ENCODE measurements at regions not wholly inside any gene's neighbourhood (a gene's known extent, or its start where the extent isn't known, plus 50 kb on each side); places are given as distances from the start of the nearest gene placed in this dataset.

GRCh38 chr14:38839694-38840365 is 263.2 kb downstream of the SEC23A start:
- peak; percentile 12 for DNase-seq

GRCh38 chr14:38838979-38839323 is 264.1 kb downstream of the SEC23A start:
- no peak for DNase-seq

GRCh38 chr14:38838049-38838978 is 264.7 kb downstream of the SEC23A start:
- DNase-seq: no peak

- DNase-seq: no peak
Measured at GRCh38 chr14:38837343-38838048, 265.5 kb downstream of the SEC23A start.

DNA sequence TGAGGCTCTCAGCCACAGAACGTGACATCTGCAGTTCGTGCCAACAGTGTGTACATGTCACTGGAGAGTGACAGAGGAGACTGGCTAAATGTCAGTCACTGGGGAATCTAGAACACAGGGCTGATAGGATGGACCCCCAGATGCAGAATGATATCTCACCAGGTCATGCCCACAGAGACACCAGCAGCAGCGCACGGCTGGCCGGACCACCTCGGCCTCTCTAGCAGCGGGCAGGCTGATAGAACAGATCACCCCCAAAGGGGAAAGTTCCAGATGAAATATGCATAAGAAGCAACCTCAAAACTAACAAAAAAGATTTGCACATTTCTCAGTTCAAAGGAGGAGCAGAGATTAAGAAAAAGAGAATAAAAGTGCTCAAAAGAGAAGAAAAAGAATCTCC is 266.5 kb downstream of the SEC23A start:
- no peak for DNase-seq

DNA sequence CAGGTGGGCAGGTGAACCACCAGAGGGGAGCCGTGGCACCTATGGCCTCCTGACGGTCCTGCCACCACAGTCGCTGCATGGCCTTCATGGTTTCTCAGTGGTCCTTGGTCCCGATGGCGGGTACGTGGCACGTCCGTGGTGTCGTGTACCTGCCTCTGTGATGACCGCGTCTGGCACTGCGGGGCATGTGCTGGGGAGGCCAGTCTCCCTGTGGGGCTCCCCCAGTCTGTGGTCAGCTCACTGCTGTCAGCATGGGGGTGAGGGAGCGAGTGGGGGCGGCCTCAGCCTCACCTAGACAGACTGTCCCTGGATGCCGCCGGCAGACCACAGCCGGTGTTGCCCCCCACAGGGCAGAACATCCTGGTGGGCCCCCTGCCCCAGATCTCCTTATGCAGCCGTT is 267.2 kb downstream of the SEC23A start:
- DNase-seq: no peak

- DNase-seq: no peak
Measured at GRCh38 chr14:38828183-38828827, 274.7 kb downstream of the SEC23A start.

- DNase-seq: peak; percentile 75
Measured at GRCh38 chr14:38824706-38825105, 278.3 kb downstream of the SEC23A start.

DNA sequence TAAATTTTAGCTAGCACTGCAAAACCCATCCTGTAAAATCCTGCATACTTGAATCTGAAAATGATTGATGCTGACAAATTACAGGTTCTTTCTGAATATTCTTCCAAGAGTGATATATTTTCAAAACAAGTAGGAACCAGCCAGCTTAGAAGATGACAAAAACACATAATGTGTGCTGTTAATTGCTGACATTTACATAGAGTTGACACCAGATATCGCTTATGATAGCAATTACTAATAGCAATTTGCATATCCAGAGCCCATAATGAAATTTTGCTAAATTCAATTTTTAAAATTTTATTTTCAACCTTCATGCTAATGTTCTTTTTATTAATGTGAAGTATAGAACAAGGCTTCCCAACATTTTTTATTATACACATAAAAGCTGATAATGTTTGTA is 284.5 kb downstream of the SEC23A start:
- DNase-seq: no peak

DNA sequence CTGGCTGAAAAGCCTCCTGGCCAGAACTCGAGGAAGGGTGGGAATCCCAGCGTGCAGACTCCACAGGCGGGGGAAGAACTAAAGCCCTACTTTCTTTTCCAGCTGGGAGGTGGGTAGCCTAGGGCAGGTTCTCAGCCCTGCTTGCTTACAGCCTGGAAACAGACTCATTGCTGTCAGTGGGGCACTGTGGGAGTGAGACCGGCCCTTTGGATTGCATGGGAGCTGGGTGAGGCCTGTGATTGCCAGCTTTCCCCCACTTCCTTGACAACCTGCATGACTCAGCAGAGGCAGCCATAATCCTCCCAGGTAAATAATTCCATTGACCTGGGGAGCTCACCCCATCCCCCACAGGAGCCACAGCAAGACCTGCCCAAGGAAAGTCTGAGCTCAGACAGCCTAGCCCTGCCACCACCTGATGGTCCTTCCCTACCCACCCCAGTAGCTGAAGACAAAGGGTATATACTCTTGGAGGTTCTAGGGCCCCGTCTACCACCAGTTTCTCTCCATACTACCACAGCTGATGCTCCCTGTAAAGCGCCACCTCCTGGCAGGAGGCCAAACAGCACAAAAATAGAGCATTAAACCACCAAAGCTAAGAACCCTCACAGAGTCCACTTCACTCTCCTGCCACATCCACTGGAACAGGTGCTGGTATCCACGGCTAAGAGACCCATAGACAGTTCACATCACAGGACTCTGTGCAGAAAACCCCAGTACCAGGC is 294.1 kb downstream of the SEC23A start:
- DNase-seq: no peak

DNA sequence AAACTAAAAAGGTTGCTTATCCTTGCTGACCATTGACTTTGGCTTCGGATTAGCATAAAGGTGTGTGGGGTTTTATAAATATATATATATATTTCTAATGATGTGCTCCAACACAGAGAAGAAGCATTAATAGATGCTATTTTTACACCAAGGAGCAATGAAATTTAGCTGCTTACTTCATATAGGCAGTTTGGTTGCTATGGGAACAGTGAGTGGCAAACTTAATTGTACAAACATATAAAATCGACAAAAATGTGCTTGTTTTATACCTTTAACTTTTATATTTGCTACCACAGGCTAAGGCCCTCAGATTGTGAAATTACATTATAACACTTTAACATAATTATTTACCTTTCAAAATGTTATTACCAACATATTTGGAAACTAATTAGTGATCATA is 303.4 kb downstream of the SEC23A start:
- no peak for DNase-seq

DNA sequence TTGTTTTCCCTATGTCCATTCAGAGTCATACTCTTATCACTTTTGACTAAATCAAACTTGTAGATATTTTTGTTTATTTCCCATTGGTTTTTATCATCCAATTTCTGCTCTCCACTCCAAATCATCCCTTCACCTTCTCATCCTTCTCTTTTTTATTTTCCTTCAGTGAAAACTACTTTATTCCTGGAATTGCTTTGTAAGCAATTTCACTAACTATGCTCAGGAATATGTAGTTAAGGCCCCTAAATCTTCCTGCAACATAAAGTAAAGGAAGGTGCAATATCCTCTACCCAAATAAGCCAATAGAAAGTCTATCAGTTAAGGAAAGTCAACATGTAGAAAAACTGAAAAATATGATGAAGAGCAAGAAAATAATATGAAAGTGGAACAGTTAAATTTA is 308.4 kb downstream of the SEC23A start:
- no peak for DNase-seq

GRCh38 chr14:38791862-38792261 is 311.2 kb downstream of the SEC23A start:
- no peak for DNase-seq

- peak; percentile 67 for DNase-seq
Measured at GRCh38 chr14:38790916-38791315, 312.1 kb downstream of the SEC23A start.

GRCh38 chr14:38789805-38790204 is 313.2 kb downstream of the SEC23A start:
- no peak for DNase-seq

GRCh38 chr14:38788060-38788459 is 315.0 kb downstream of the SEC23A start:
- DNase-seq: no peak

GRCh38 chr14:38786921-38787320 is 316.1 kb downstream of the SEC23A start:
- no peak for DNase-seq

DNA sequence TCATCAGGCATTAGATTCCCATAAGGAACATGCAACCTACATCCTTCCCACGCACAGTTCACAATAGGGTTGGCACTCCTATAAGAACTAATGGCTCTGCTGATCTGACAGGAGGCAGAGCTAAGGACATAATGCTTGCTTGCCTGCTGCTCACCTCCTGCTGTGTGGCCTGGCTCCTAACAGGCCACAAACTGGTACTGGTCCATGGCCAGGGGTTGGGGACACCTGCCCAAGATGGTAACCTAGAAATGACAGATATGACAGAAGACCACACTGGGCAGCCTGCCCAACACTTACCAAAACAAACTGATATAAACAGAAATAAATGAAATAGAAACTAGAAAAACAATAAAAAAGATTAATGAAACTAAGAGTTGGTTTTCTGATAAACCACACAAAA is 325.6 kb downstream of the SEC23A start:
- no peak for DNase-seq

GRCh38 chr14:38775986-38776385 is 327.0 kb downstream of the SEC23A start:
- no peak for DNase-seq

- DNase-seq: no peak
Measured at GRCh38 chr14:38774162-38774561, 328.9 kb downstream of the SEC23A start.

DNA sequence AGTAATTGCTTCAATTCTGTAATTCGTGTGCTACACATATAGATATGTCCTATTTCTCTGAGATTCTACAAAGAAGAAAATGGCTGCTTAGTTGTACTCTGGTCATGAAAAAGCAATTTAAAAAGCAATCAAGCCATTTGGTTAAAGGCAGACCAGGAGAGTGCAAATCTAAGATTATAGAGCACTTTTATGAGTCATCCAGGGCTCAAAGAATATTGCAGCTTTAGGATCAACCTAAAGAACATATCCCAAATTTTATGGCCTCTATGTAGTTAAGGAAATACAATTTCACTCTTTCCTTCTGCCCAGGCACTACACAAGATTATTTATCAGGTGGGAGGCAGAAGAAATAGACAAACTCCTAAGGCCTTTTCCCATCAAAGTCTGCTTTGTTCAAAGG is 332.8 kb downstream of the SEC23A start:
- DNase-seq: no peak

- no peak for DNase-seq
Measured at GRCh38 chr14:38762845-38763244, 340.2 kb downstream of the SEC23A start.
